LNCaP clone FGC (cell line): ENCODE measurements at regions not wholly inside any gene's neighbourhood (a gene's known extent, or its start where the extent isn't known, plus 50 kb on each side); places are given as distances from the start of the nearest gene placed in this dataset.

Experiments used
- DNase-seq: peaks from one replicate; pipeline ENCODE4 v3.0.0-alpha.2; 2011; ENCODE audit warnings: low read depth
- H3K4me3 ChIP-seq: 2 replicates; pipeline ENCODE4 v1.5.1; 2011; ENCODE audit warnings: mild to moderate bottlenecking, low read depth, low read length, control low read depth
- CTCF ChIP-seq: IDR thresholded peaks from 2 replicates; pipeline ENCODE4 v1.5.1; 2012; ENCODE audit warnings: mild to moderate bottlenecking; ENCODE audit not compliant: control insufficient read depth, insufficient read depth; ENCODE audit errors: extremely low read depth

- no peak overlapping the region for H3K4me3 ChIP-seq
- TF ChIP-seq CTCF, result no peak
- DNase-seq, result no peak
Observed at GRCh38 chr9:115200711-115201505, 83.0 kb upstream of the TNC start.

GRCh38 chr9:115202181-115202580 is 84.2 kb upstream of the TNC start:
- TF ChIP-seq CTCF, result no peak
- no peak overlapping the region for H3K4me3 ChIP-seq
- no peak for DNase-seq

- no peak overlapping the region for H3K4me3 ChIP-seq
- DNase-seq, result no peak
- TF ChIP-seq CTCF, result no peak
Observed at GRCh38 chr9:115202960-115203751, 85.2 kb upstream of the TNC start.

GRCh38 chr9:115204904-115205453 is 87.0 kb upstream of the TNC start:
- no peak for DNase-seq
- H3K4me3 ChIP-seq, result no peak overlapping the region
- no peak for TF ChIP-seq CTCF

- H3K4me3 ChIP-seq, result no peak overlapping the region
- TF ChIP-seq CTCF, result no peak
- DNase-seq, result no peak
Observed at GRCh38 chr9:115207003-115207836, 89.3 kb upstream of the TNC start.

- TF ChIP-seq CTCF, result no peak
- no peak overlapping the region for H3K4me3 ChIP-seq
- DNase-seq, result no peak
Observed at GRCh38 chr9:115208501-115208900, 90.5 kb upstream of the TNC start.
